Mucosa of descending colon (tissue), 3 donors: ENCODE measurements at regions not wholly inside any gene's neighbourhood (a gene's known extent, or its start where the extent isn't known, plus 50 kb on each side); places are given as distances from the start of the nearest gene placed in this dataset.

ENCODE experiments used
- ATAC-seq: fragments of 200-7000 bp; cut with Tn5 transposase; one replicate; pipeline ENCODE4 v1.9.1; 2020; ENCODE audit warnings: mild to moderate bottlenecking, moderate library complexity
- DNase-seq, 3 donors: peaks; one replicate each; pipeline ENCODE4 v3.0.0-alpha.2; 2020
- H3K36me3 ChIP-seq: fragments of 200-600 bp; one replicate; pipeline ENCODE4 v1.8.0; 2021; ENCODE audit warnings: low read depth, mild to moderate bottlenecking
- H3K4me1 ChIP-seq: fragments of 200-600 bp; one replicate; pipeline ENCODE4 v1.8.0; 2021; ENCODE audit warnings: low read depth, mild to moderate bottlenecking
- H3K4me3 ChIP-seq: fragments of 200-600 bp; one replicate; pipeline ENCODE4 v1.8.0; 2021; ENCODE audit warnings: mild to moderate bottlenecking
- H3K9me3 ChIP-seq: fragments of 200-600 bp; one replicate; pipeline ENCODE4 v1.8.0; 2021; ENCODE audit warnings: mild to moderate bottlenecking
- CTCF ChIP-seq: fragments of 200-600 bp; IDR thresholded peaks from one replicate; pipeline ENCODE4 v1.8.0; 2022; ENCODE audit warnings: antibody characterized with exemption, mild to moderate bottlenecking
- intact Hi-C, 2 donors: fragments of 100-400 bp; cut with DNase I in 1 of 2; cut with micrococcal nuclease in 1 of 2; formaldehyde crosslinking; loops; one replicate each; pipeline versions ENCODE4 v1.11.0 to v1.11.1; 2022; cut with DNase I, micrococcal nuclease
- donor health status: DM: no; HTN: no; CAD: no; lungs with moderate emphysema.
- donor health status: DM: no; HTN: no; CAD: no.
- donor health status: DM: no; HTN: yes; CAD: no.

GRCh38 chr15:96390986-96391385 is 60.5 kb downstream of the NR2F2 start:
- H3K36me3 ChIP-seq, result no peaks in the 10 kb centered on the region
- no peaks in the 10 kb centered on the region for H3K4me1 ChIP-seq
- intact Hi-C loops, result no loop called here
- ATAC-seq, result no peak
- no peak for TF ChIP-seq CTCF
- DNase-seq, result no peak
- H3K4me3 ChIP-seq, result no peak overlapping the region
- H3K9me3 ChIP-seq, result no peaks in the 10 kb centered on the region

GRCh38 chr15:96392380-96393208 is 62.1 kb downstream of the NR2F2 start:
- ATAC-seq (no peak), DNase-seq (no peak)
- no peaks in the 10 kb centered on the region for H3K9me3 ChIP-seq
- TF ChIP-seq CTCF, result no peak
- no peaks in the 10 kb centered on the region for H3K4me1 ChIP-seq
- H3K4me3 ChIP-seq, result no peak overlapping the region
- intact Hi-C loops, result no loop called here
- no peaks in the 10 kb centered on the region for H3K36me3 ChIP-seq

- DNase-seq, result no peak
- no peak for TF ChIP-seq CTCF
- H3K9me3 ChIP-seq, result no peaks in the 10 kb centered on the region
- intact Hi-C loops, result no loop called here
- no peaks in the 10 kb centered on the region for H3K4me1 ChIP-seq
- no peak overlapping the region for H3K4me3 ChIP-seq
- ATAC-seq, result no peak
- no peaks in the 10 kb centered on the region for H3K36me3 ChIP-seq
Observed at GRCh38 chr15:96393209-96393513, 62.7 kb downstream of the NR2F2 start.

GRCh38 chr15:96395687-96396086 is 65.2 kb downstream of the NR2F2 start:
- no peak for TF ChIP-seq CTCF
- Histone ChIP-seq H3K36me3 (no peaks in the 10 kb centered on the region), H3K9me3 (no peaks in the 10 kb centered on the region), H3K4me3 (no peak overlapping the region), H3K4me1 (no peaks in the 10 kb centered on the region)
- intact Hi-C loops, result no loop called here
- no peak for DNase-seq
- no peak for ATAC-seq

GRCh38 chr15:96398776-96399175 is 68.3 kb downstream of the NR2F2 start:
- H3K4me3 ChIP-seq, result no peak overlapping the region
- H3K9me3 ChIP-seq, result no peaks in the 10 kb centered on the region
- H3K4me1 ChIP-seq, result no peaks in the 10 kb centered on the region
- H3K36me3 ChIP-seq, result no peaks in the 10 kb centered on the region
- DNase-seq, result no peak
- intact Hi-C loops, result no loop called here
- no peak for ATAC-seq
- TF ChIP-seq CTCF, result no peak

- Histone ChIP-seq H3K4me3 (no peak overlapping the region), H3K4me1 (no peaks in the 10 kb centered on the region), H3K9me3 (no peaks in the 10 kb centered on the region), H3K36me3 (no peaks in the 10 kb centered on the region)
- no peak for DNase-seq
- TF ChIP-seq CTCF, result no peak
- ATAC-seq, result no peak
- intact Hi-C loops, result no loop called here
Observed at GRCh38 chr15:96402403-96402802, 71.9 kb downstream of the NR2F2 start.
